GM23338 (cell line): ENCODE measurements at regions not wholly inside any gene's neighbourhood (a gene's known extent, or its start where the extent isn't known, plus 50 kb on each side); places are given as distances from the start of the nearest gene placed in this dataset.

Experiments used
- ATAC-seq: fragments of 200-7000 bp; cut with Tn5 transposase; 3 replicates; pipeline ENCODE4 v1.9.1; 2020
- DNase-seq: peaks from one replicate; pipeline ENCODE4 v3.0.0-alpha.2; 2015; ENCODE audit warnings: low spot score
- H2AFZ ChIP-seq: fragments of 200-600 bp; sonication (generic); 2 replicates; pipeline ENCODE4 v1.8.0; 2016; ENCODE audit warnings: antibody characterized with exemption, mild to moderate bottlenecking, moderate library complexity
- H3F3A ChIP-seq: fragments of 200-600 bp; sonication (generic); replicated peaks from 2 replicates; pipeline ENCODE4 v1.8.0; 2017; ENCODE audit warnings: antibody characterized with exemption, mixed run types, low read depth
- H3K27ac ChIP-seq: fragments of 200-600 bp; sonication (generic); 2 replicates; pipeline ENCODE4 v1.6.1; 2016; ENCODE audit warnings: low read depth
- H3K27me3 ChIP-seq: fragments of 200-600 bp; sonication (generic); 2 replicates; pipeline ENCODE4 v1.8.0; 2016; ENCODE audit warnings: mild to moderate bottlenecking, mixed run types, moderate library complexity; ENCODE audit not compliant: insufficient read depth
- H3K36me3 ChIP-seq: fragments of 200-600 bp; sonication (generic); 2 replicates; pipeline ENCODE4 v1.8.0; 2016; ENCODE audit warnings: mild to moderate bottlenecking; ENCODE audit not compliant: insufficient read depth
- H3K4me1 ChIP-seq: fragments of 200-600 bp; sonication (generic); 2 replicates; pipeline ENCODE4 v1.8.0; 2016; ENCODE audit warnings: mild to moderate bottlenecking, moderate library complexity; ENCODE audit not compliant: insufficient read depth
- H3K4me2 ChIP-seq: fragments of 200-600 bp; sonication (generic); 2 replicates; pipeline ENCODE4 v1.7.1; 2017; ENCODE audit warnings: mixed run types
- H3K4me3 ChIP-seq: fragments of 200-600 bp; sonication (generic); 2 replicates; pipeline ENCODE4 v1.6.1; 2016; ENCODE audit warnings: mixed run types
- H3K79me2 ChIP-seq: fragments of 200-600 bp; sonication (generic); replicated peaks from 2 replicates; pipeline ENCODE4 v1.8.0; 2017; ENCODE audit warnings: mild to moderate bottlenecking; ENCODE audit not compliant: insufficient read depth
- H3K9me2 ChIP-seq: fragments of 200-600 bp; sonication (generic); 2 replicates; pipeline ENCODE4 v1.8.0; 2017; ENCODE audit not compliant: insufficient read depth
- H4K20me1 ChIP-seq: fragments of 200-600 bp; sonication (generic); replicated peaks from 2 replicates; pipeline ENCODE4 v1.8.0; 2017; ENCODE audit warnings: mild to moderate bottlenecking; ENCODE audit not compliant: insufficient read depth
- H3K27ac Mint-ChIP-seq: 2 replicates; pipeline ENCODE4 v1.8.0; 2020; ENCODE audit warnings: inconsistent platforms, mild to moderate bottlenecking, moderate library complexity, mixed read lengths
- H3K27me3 Mint-ChIP-seq: 3 replicates; pipeline ENCODE4 v1.8.0; 2022; ENCODE audit warnings: low read depth, mild to moderate bottlenecking, moderate library complexity, mixed read lengths, inconsistent platforms; ENCODE audit not compliant: insufficient read depth, poor library complexity
- H3K36me3 Mint-ChIP-seq: 3 replicates; pipeline ENCODE4 v1.8.0; 2021; ENCODE audit warnings: low read depth, mild to moderate bottlenecking, inconsistent platforms, moderate library complexity, mixed read lengths
- H3K4me1 Mint-ChIP-seq: 3 replicates; pipeline ENCODE4 v1.8.0; 2020; ENCODE audit warnings: mild to moderate bottlenecking, inconsistent platforms, mixed read lengths
- H3K4me3 Mint-ChIP-seq: 3 replicates; pipeline ENCODE4 v1.8.0; 2021; ENCODE audit warnings: moderate library complexity, mild to moderate bottlenecking, inconsistent platforms, mixed read lengths
- H3K9me3 Mint-ChIP-seq: 3 replicates; pipeline ENCODE4 v1.8.0; 2020; ENCODE audit warnings: moderate library complexity, mild to moderate bottlenecking, inconsistent platforms, mixed read lengths
- CREB1 ChIP-seq: fragments of 250-450 bp; sonication (Bioruptor Pico); IDR thresholded peaks from 2 replicates; pipeline ENCODE4 v1.5.0; 2020; ENCODE audit warnings: low read depth, mild to moderate bottlenecking, moderate library complexity
- EZH2 ChIP-seq: fragments of 200-600 bp; sonication (generic); IDR thresholded peaks from one replicate; pipeline ENCODE4 v1.8.0; 2017; ENCODE audit warnings: antibody characterized with exemption, mild to moderate bottlenecking, low read depth; ENCODE audit not compliant: unreplicated experiment
- EZH2phosphoT487 ChIP-seq: fragments of 200-600 bp; sonication (generic); IDR thresholded peaks from one replicate; pipeline ENCODE4 v1.8.1; 2018; ENCODE audit warnings: antibody characterized with exemption; ENCODE audit not compliant: unreplicated experiment
- JUNB ChIP-seq: IDR thresholded peaks from one replicate; pipeline ENCODE4 v1.6.1; 2016; ENCODE audit warnings: antibody characterized with exemption; ENCODE audit not compliant: unreplicated experiment
- NANOG ChIP-seq: IDR thresholded peaks from 2 replicates; pipeline ENCODE4 v1.6.1; 2016; ENCODE audit warnings: antibody characterized with exemption, borderline replicate concordance
- POLR2AphosphoS5 ChIP-seq: IDR thresholded peaks from 2 replicates; pipeline ENCODE4 v1.6.1; 2016; ENCODE audit warnings: antibody characterized with exemption, low read depth
- STAT1 ChIP-seq: IDR thresholded peaks from one replicate; pipeline ENCODE4 v1.6.1; 2016; ENCODE audit warnings: antibody characterized with exemption; ENCODE audit not compliant: unreplicated experiment
- ZNF114 ChIP-seq: fragments of 250-450 bp; sonication (Bioruptor Pico); IDR thresholded peaks from 2 replicates; pipeline ENCODE4 v1.5.0; 2020; ENCODE audit warnings: mild to moderate bottlenecking, moderate library complexity
- ZNF331 ChIP-seq: fragments of 250-450 bp; sonication (Bioruptor Pico); IDR thresholded peaks from 2 replicates; pipeline ENCODE4 v1.5.0; 2020; ENCODE audit warnings: low read depth, mild to moderate bottlenecking, moderate library complexity
- TF ChIP-seq, protein P1 (sequence below): IDR thresholded peaks from 2 replicates; pipeline ENCODE4 v1.6.1; 2016; ENCODE audit warnings: antibody characterized with exemption
- TF ChIP-seq, protein P2 (sequence below): fragments of 250-450 bp; sonication (Bioruptor Pico); IDR thresholded peaks from 2 replicates; pipeline ENCODE4 v1.5.0; 2020; ENCODE audit warnings: mild to moderate bottlenecking, moderate library complexity
- TF ChIP-seq, protein P3 (sequence below): IDR thresholded peaks from one replicate; pipeline ENCODE4 v1.6.1; 2018; ENCODE audit warnings: antibody characterized with exemption; ENCODE audit not compliant: unreplicated experiment
- TF ChIP-seq, protein P4 (sequence below), 2 experiments: fragments of 200-600 bp in 1 of 2; sonication (generic) in 1 of 2; conservative IDR thresholded peaks; 2 replicates each; pipeline versions ENCODE4 v1.5.1 to v1.6.1; 2016 to 2017; ENCODE audit warnings: antibody characterized with exemption in 2 of 2, low read depth in 2 of 2, mild to moderate bottlenecking in 2 of 2, moderate library complexity in 1 of 2

DNA sequence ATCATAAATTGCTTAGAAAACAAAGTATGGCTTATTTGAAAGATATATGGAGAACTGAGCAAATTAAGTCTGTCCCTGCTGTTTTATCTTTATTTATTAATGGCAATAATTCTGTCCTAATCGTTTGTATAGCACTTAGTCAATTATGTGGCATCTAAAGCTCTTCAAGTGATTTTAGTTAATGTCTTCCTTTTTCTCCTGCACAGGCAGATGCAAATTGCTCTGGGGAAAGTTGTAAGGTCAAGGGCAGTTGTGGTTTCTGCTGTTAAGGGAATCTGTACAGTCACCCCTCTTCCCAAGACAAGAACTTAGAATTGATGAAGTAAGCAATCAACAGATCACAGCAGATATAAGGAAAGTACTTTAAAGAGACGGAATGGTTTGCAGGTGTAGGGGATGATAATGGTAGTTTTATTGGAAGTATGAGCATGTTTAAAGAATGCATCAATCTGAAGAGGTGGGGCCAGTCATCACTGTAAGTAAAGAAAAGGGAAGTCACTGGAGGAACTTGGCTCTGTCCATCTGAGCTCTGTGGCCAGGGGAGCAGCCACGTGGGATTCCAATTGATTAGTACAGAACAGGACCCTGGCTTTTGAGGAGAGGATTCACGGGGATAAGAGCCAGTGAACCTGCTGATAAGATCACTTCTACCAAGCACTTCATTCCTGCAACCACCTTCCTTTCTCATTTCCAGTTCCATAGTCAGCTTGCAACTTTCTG lies 116.0 kb upstream of the KCNJ6 start:
- Histone ChIP-seq H4K20me1 (no peaks in the 10 kb centered on the region), H2AFZ (no peak overlapping the region), H3F3A (no peaks in the 10 kb centered on the region), H3K4me1 (no peaks in the 10 kb centered on the region), H3K36me3 (no peaks in the 10 kb centered on the region), H3K4me3 (no peak overlapping the region), H3K4me2 (no peak overlapping the region), H3K79me2 (no peaks in the 10 kb centered on the region), H3K27ac (no peak overlapping the region), H3K27me3 (no peaks in the 10 kb centered on the region), H3K9me2 (peaks cover 5% of the 10 kb centered on the region; the same call in 1 of the 2 replicates)
- DNase-seq, result no peak
- ATAC-seq, result no peak
- H3K9me3 Mint-ChIP-seq, result no peaks in the 10 kb centered on the region
- no peaks in the 10 kb centered on the region for H3K36me3 Mint-ChIP-seq
- H3K4me3 Mint-ChIP-seq, result no peak overlapping the region
- no peak for TF ChIP-seq STAT1
- no peak for TF ChIP-seq POLR2AphosphoS5
- TF ChIP-seq EZH2phosphoT487, result no peak
- TF ChIP-seq EZH2, result no peak
- TF ChIP-seq, protein P1, sequence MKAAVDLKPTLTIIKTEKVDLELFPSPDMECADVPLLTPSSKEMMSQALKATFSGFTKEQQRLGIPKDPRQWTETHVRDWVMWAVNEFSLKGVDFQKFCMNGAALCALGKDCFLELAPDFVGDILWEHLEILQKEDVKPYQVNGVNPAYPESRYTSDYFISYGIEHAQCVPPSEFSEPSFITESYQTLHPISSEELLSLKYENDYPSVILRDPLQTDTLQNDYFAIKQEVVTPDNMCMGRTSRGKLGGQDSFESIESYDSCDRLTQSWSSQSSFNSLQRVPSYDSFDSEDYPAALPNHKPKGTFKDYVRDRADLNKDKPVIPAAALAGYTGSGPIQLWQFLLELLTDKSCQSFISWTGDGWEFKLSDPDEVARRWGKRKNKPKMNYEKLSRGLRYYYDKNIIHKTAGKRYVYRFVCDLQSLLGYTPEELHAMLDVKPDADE, result no peak
- TF ChIP-seq, protein P2, sequence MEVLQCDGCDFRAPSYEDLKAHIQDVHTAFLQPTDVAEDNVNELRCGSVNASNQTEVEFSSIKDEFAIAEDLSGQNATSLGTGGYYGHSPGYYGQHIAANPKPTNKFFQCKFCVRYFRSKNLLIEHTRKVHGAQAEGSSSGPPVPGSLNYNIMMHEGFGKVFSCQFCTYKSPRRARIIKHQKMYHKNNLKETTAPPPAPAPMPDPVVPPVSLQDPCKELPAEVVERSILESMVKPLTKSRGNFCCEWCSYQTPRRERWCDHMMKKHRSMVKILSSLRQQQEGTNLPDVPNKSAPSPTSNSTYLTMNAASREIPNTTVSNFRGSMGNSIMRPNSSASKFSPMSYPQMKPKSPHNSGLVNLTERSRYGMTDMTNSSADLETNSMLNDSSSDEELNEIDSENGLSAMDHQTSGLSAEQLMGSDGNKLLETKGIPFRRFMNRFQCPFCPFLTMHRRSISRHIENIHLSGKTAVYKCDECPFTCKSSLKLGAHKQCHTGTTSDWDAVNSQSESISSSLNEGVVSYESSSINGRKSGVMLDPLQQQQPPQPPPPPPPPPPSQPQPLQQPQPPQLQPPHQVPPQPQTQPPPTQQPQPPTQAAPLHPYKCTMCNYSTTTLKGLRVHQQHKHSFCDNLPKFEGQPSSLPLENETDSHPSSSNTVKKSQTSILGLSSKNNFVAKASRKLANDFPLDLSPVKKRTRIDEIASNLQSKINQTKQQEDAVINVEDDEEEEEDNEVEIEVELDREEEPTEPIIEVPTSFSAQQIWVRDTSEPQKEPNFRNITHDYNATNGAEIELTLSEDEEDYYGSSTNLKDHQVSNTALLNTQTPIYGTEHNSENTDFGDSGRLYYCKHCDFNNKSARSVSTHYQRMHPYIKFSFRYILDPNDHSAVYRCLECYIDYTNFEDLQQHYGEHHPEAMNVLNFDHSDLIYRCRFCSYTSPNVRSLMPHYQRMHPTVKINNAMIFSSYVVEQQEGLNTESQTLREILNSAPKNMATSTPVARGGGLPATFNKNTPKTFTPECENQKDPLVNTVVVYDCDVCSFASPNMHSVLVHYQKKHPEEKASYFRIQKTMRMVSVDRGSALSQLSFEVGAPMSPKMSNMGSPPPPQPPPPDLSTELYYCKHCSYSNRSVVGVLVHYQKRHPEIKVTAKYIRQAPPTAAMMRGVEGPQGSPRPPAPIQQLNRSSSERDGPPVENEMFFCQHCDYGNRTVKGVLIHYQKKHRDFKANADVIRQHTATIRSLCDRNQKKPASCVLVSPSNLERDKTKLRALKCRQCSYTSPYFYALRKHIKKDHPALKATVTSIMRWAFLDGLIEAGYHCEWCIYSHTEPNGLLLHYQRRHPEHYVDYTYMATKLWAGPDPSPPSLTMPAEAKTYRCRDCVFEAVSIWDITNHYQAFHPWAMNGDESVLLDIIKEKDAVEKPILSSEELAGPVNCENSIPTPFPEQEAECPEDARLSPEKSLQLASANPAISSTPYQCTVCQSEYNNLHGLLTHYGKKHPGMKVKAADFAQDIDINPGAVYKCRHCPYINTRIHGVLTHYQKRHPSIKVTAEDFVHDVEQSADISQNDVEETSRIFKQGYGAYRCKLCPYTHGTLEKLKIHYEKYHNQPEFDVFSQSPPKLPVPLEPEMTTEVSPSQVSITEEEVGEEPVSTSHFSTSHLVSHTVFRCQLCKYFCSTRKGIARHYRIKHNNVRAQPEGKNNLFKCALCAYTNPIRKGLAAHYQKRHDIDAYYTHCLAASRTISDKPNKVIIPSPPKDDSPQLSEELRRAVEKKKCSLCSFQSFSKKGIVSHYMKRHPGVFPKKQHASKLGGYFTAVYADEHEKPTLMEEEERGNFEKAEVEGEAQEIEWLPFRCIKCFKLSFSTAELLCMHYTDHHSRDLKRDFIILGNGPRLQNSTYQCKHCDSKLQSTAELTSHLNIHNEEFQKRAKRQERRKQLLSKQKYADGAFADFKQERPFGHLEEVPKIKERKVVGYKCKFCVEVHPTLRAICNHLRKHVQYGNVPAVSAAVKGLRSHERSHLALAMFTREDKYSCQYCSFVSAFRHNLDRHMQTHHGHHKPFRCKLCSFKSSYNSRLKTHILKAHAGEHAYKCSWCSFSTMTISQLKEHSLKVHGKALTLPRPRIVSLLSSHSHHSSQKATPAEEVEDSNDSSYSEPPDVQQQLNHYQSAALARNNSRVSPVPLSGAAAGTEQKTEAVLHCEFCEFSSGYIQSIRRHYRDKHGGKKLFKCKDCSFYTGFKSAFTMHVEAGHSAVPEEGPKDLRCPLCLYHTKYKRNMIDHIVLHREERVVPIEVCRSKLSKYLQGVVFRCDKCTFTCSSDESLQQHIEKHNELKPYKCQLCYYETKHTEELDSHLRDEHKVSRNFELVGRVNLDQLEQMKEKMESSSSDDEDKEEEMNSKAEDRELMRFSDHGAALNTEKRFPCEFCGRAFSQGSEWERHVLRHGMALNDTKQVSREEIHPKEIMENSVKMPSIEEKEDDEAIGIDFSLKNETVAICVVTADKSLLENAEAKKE (CRISPR knock-in tag), result no peak
- no peak for TF ChIP-seq ZNF114 (CRISPR knock-in tag)
- TF ChIP-seq, protein P3, sequence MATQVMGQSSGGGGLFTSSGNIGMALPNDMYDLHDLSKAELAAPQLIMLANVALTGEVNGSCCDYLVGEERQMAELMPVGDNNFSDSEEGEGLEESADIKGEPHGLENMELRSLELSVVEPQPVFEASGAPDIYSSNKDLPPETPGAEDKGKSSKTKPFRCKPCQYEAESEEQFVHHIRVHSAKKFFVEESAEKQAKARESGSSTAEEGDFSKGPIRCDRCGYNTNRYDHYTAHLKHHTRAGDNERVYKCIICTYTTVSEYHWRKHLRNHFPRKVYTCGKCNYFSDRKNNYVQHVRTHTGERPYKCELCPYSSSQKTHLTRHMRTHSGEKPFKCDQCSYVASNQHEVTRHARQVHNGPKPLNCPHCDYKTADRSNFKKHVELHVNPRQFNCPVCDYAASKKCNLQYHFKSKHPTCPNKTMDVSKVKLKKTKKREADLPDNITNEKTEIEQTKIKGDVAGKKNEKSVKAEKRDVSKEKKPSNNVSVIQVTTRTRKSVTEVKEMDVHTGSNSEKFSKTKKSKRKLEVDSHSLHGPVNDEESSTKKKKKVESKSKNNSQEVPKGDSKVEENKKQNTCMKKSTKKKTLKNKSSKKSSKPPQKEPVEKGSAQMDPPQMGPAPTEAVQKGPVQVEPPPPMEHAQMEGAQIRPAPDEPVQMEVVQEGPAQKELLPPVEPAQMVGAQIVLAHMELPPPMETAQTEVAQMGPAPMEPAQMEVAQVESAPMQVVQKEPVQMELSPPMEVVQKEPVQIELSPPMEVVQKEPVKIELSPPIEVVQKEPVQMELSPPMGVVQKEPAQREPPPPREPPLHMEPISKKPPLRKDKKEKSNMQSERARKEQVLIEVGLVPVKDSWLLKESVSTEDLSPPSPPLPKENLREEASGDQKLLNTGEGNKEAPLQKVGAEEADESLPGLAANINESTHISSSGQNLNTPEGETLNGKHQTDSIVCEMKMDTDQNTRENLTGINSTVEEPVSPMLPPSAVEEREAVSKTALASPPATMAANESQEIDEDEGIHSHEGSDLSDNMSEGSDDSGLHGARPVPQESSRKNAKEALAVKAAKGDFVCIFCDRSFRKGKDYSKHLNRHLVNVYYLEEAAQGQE, result no peak
- TF ChIP-seq, protein P4, sequence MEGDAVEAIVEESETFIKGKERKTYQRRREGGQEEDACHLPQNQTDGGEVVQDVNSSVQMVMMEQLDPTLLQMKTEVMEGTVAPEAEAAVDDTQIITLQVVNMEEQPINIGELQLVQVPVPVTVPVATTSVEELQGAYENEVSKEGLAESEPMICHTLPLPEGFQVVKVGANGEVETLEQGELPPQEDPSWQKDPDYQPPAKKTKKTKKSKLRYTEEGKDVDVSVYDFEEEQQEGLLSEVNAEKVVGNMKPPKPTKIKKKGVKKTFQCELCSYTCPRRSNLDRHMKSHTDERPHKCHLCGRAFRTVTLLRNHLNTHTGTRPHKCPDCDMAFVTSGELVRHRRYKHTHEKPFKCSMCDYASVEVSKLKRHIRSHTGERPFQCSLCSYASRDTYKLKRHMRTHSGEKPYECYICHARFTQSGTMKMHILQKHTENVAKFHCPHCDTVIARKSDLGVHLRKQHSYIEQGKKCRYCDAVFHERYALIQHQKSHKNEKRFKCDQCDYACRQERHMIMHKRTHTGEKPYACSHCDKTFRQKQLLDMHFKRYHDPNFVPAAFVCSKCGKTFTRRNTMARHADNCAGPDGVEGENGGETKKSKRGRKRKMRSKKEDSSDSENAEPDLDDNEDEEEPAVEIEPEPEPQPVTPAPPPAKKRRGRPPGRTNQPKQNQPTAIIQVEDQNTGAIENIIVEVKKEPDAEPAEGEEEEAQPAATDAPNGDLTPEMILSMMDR (conservative IDR thresholded peaks at IDR 0.05; ENCODE audit: low read depth in 2 of 2), result no peak
- TF ChIP-seq NANOG, result no peak
- no peak for TF ChIP-seq CREB1 (CRISPR knock-in tag)
- TF ChIP-seq ZNF331 (CRISPR knock-in tag), result no peak
- no peak for TF ChIP-seq JUNB
- peaks cover 4% of the 10 kb centered on the region for H3K27me3 Mint-ChIP-seq
- H3K4me1 Mint-ChIP-seq, result no peaks in the 10 kb centered on the region
- H3K27ac Mint-ChIP-seq, result no peak overlapping the region
